HCT116 (cell line): ENCODE measurements at regions not wholly inside any gene's neighbourhood (a gene's known extent, or its start where the extent isn't known, plus 50 kb on each side); places are given as distances from the start of the nearest gene placed in this dataset.

Experiments used
- ATAC-seq: fragments of 200-7000 bp; cut with Tn5 transposase; 2 replicates; pipeline ENCODE4 v1.9.1; 2020; ENCODE audit warnings: mild to moderate bottlenecking, moderate library complexity
- BruUV-seq: library from RNA; stranded (reverse); fragments of 400-500 nt; replicated peaks from 2 replicates; lab custom pipeline; 2021; lab: Mats Ljungman, UMichigan
- CTCF ChIA-PET: fragments of 300-600 bp; sonication (Branson Sonifier 250); formaldehyde crosslinking; loops from one replicate; lab custom pipeline; 2021; ENCODE audit warnings: antibody characterized with exemption; lab: Charles Lee
- POLR2A ChIA-PET: fragments of 300-600, 350-600 bp; sonication (Branson Sonifier 250); formaldehyde crosslinking; loops from one replicate; lab custom pipeline; 2021; ENCODE audit warnings: antibody characterized with exemption; lab: Charles Lee
- RAD21 ChIA-PET, 2 experiments: fragments of 300-600 bp; sonication (Branson Sonifier 250); formaldehyde crosslinking; loops; one replicate each; lab custom pipeline; 2023; ENCODE audit warnings: low total read pairs in 2 of 2; ENCODE audit not compliant: uncharacterized antibody in 2 of 2, unreplicated experiment in 2 of 2, low non-redundant PET in 1 of 2; lab: Charles Lee
- DNase-seq: peaks from one replicate; pipeline ENCODE4 v3.0.0-alpha.2; 2010; ENCODE audit warnings: low read depth, low spot score
- H2AFZ ChIP-seq: fragments of 200-600 bp; shearing (Covaris generic), sonication (generic); 2 replicates; pipeline ENCODE4 v1.6.1; 2017; ENCODE audit warnings: low read depth, mixed run types, mixed read lengths, antibody characterized with exemption, low read length; ENCODE audit not compliant: poor library complexity, severe bottlenecking
- H3K27ac ChIP-seq: 2 replicates; pipeline ENCODE4 v1.5.1; 2012; ENCODE audit warnings: low read depth, low read length
- H3K27me3 ChIP-seq: fragments of 200-600 bp; sonication (generic); 2 replicates; pipeline ENCODE4 v1.6.1; 2016; ENCODE audit warnings: mixed run types, low read length, mixed read lengths; ENCODE audit not compliant: insufficient read depth
- H3K36me3 ChIP-seq, 2 experiments: fragments of 200-500 bp in 1 of 2; fragments of 200-600 bp in 1 of 2; sonication (Bioruptor generic) in 1 of 2; sonication (generic) in 1 of 2; 2 replicates each; pipeline versions ENCODE4 v1.5.1 to v1.6.1; 2014 to 2016; ENCODE audit warnings: low read length in 2 of 2, inconsistent platforms in 1 of 2, mixed read lengths in 1 of 2, mixed run types in 1 of 2; ENCODE audit not compliant: insufficient read depth in 2 of 2, control insufficient read depth in 1 of 2
- H3K4me1 ChIP-seq, 2 experiments: fragments of 200-600 bp in 1 of 2; sonication (generic) in 1 of 2; 2 replicates each; pipeline versions ENCODE4 v1.5.1 to v1.6.1; 2012 to 2017; ENCODE audit warnings: low read length in 2 of 2, inconsistent platforms in 1 of 2, mild to moderate bottlenecking in 1 of 2, mixed read lengths in 1 of 2, mixed run types in 1 of 2, moderate library complexity in 1 of 2; ENCODE audit not compliant: insufficient read depth in 2 of 2, control insufficient read depth in 1 of 2
- H3K4me2 ChIP-seq: fragments of 200-600 bp; sonication (generic); 2 replicates; pipeline ENCODE4 v1.6.1; 2017; ENCODE audit warnings: mixed run types, low read length, mixed read lengths
- H3K4me3 ChIP-seq, 2 experiments: fragments of 200-600 bp in 1 of 2; sonication (generic) in 1 of 2; replicated peaks in 1 of 2; 2 replicates each; pipeline ENCODE4 v1.5.1; 2011 to 2016; ENCODE audit warnings: low read length in 2 of 2, control low read depth in 1 of 2, low read depth in 1 of 2, mild to moderate bottlenecking in 1 of 2, mixed read lengths in 1 of 2, mixed run types in 1 of 2
- H3K79me2 ChIP-seq: fragments of 200-600 bp; sonication (generic); 2 replicates; pipeline ENCODE4 v1.6.1; 2017; ENCODE audit warnings: mild to moderate bottlenecking, mixed run types, low read length, moderate library complexity, mixed read lengths; ENCODE audit not compliant: insufficient read depth
- H3K9ac ChIP-seq: fragments of 200-600 bp; sonication (generic); 2 replicates; pipeline ENCODE4 v1.6.1; 2016; ENCODE audit warnings: low read length, mixed read lengths
- H3K9me2 ChIP-seq: fragments of 200-600 bp; sonication (generic), shearing (Covaris generic); 2 replicates; pipeline ENCODE4 v1.6.1; 2017; ENCODE audit warnings: mixed run types, mild to moderate bottlenecking, moderate library complexity; ENCODE audit not compliant: insufficient read depth
- H3K9me3 ChIP-seq, 2 experiments: fragments of 200-500 bp in 1 of 2; fragments of 200-600 bp in 1 of 2; sonication (Bioruptor generic) in 1 of 2; sonication (generic) in 1 of 2; 2 replicates each; pipeline ENCODE4 v1.6.1; 2014 to 2017; ENCODE audit warnings: low read length in 2 of 2, mixed read lengths in 2 of 2, inconsistent platforms in 1 of 2, low read depth in 1 of 2, mild to moderate bottlenecking in 1 of 2, mixed run types in 1 of 2, moderate library complexity in 1 of 2; ENCODE audit not compliant: control insufficient read depth in 1 of 2, insufficient read depth in 1 of 2
- H4K20me1 ChIP-seq: fragments of 200-600 bp; sonication (generic), shearing (Covaris generic); 2 replicates; pipeline ENCODE4 v1.6.1; 2017; ENCODE audit warnings: mixed run types, mild to moderate bottlenecking, moderate library complexity; ENCODE audit not compliant: insufficient read depth
- CBX3 ChIP-seq: IDR thresholded peaks from 2 replicates; pipeline ENCODE4 v1.6.1; 2012; ENCODE audit warnings: low read depth
- ELF1 ChIP-seq: IDR thresholded peaks from 2 replicates; pipeline ENCODE4 v1.6.1; 2012; ENCODE audit warnings: low read depth, borderline replicate concordance
- RAD21 ChIP-seq: IDR thresholded peaks from 2 replicates; pipeline ENCODE4 v1.6.1; 2012; ENCODE audit warnings: low read depth, mild to moderate bottlenecking
- ZNF274 ChIP-seq: fragments of 200-500 bp; sonication (Bioruptor generic); IDR thresholded peaks from 2 replicates; pipeline ENCODE4 v1.6.1; 2014; ENCODE audit warnings: mild to moderate bottlenecking, low read depth, low read length, inconsistent platforms
- intact Hi-C: fragments of 100-400 bp; cut with micrococcal nuclease; formaldehyde crosslinking; loops from 2 replicates; pipeline ENCODE4 v1.10.0; 2022
- TF ChIP-seq, protein P1 (sequence below): IDR thresholded peaks from 2 replicates; pipeline ENCODE4 v1.6.1; 2011; ENCODE audit warnings: mild to moderate bottlenecking, low read length, moderate library complexity; ENCODE audit not compliant: insufficient replicate concordance; ENCODE audit errors: extremely low read depth
- TF ChIP-seq, protein P2 (sequence below): IDR thresholded peaks from 2 replicates; pipeline ENCODE4 v1.6.1; 2012
- TF ChIP-seq, protein P3 (sequence below): IDR thresholded peaks from 2 replicates; pipeline ENCODE4 v1.6.1; 2012; ENCODE audit warnings: low read depth
- TF ChIP-seq, protein P4 (sequence below), 3 experiments: fragments of 200-600 bp in 1 of 3; sonication (generic) in 1 of 3; IDR thresholded peaks in 2 of 3; conservative IDR thresholded peaks in 1 of 3; 2 replicates each; pipeline ENCODE4 v1.5.1; 2012 to 2017; ENCODE audit warnings: low read depth in 2 of 3, low read length in 2 of 3, antibody characterized with exemption in 1 of 3, borderline replicate concordance in 1 of 3, control low read depth in 1 of 3, mild to moderate bottlenecking in 1 of 3, mixed read lengths in 1 of 3, mixed run types in 1 of 3, moderate library complexity in 1 of 3; ENCODE audit not compliant: insufficient read depth in 1 of 3

DNA sequence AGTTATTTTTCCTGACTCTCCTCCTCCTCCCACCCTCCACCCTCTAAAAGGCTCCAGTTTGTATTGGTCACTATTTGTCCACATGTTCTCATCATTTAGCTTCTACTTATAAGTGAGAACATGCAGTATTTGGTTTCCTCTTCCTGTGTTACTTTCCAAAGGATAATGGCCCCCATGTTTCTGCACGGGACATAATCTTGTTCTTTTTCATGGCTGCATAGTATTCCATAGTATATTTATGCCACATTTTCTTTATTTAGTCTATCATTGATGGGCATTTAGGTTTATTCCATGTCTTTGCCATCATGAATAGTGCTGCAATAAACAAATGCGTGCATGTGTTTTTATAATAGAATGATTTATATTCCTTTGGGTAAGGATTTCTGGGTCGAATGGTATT lies 167.3 kb upstream of the GRID2 start:
- BruUV-seq: no TSS peak
- H3K4me3 ChIP-seq: no peak overlapping the region
- no peak for TF ChIP-seq ELF1
- no peak for TF ChIP-seq CBX3
- TF ChIP-seq, all 23 proteins: peak for 0
- no peaks in the 10 kb centered on the region for H3K9me2 ChIP-seq
- CTCF ChIA-PET: no interaction called here
- intact Hi-C loops: no loop called here
- H3K4me2 ChIP-seq: no peak overlapping the region
- H3K36me3 ChIP-seq: no peaks in the 10 kb centered on the region
- RAD21 ChIA-PET: no interaction called here
- H3K9me3 ChIP-seq: no peaks in the 10 kb centered on the region
- no peaks in the 10 kb centered on the region for H3K27me3 ChIP-seq
- H3K79me2 ChIP-seq: no peaks in the 10 kb centered on the region
- no peaks in the 10 kb centered on the region for H3K4me1 ChIP-seq
- H2AFZ ChIP-seq: no peak overlapping the region
- no peaks in the 10 kb centered on the region for H4K20me1 ChIP-seq
- H3K9ac ChIP-seq: no peak overlapping the region
- no peak overlapping the region for H3K27ac ChIP-seq
- no peak for ATAC-seq
- no peak for DNase-seq
- POLR2A ChIA-PET: no interaction called here

DNA sequence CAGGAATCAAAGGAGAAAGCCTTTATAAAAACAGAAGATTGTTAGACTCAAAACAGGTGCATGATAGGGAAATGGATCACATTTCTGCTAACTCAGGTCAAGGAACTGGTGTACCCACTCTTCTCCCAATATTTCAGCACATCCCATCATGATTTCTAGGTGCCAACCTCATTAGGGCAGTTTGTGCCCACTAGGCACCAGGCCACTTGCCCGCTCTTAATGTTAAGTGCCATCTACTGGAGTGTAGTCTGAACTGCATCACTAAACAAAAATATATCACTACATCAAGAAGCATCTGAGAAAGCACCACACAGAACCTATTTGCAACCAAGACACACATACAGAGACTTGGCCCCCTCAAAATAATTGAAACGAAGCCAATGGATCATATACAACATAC lies 140.4 kb upstream of the GRID2 start:
- H3K27ac ChIP-seq: no peak overlapping the region
- BruUV-seq: no TSS peak
- H4K20me1 ChIP-seq: no peaks in the 10 kb centered on the region
- no peaks in the 10 kb centered on the region for H3K36me3 ChIP-seq
- no peaks in the 10 kb centered on the region for H3K79me2 ChIP-seq
- ChIA-PET RAD21 (no interaction called here), CTCF (interaction anchor here (0.6 kb wide), 1 partner anchor 1050 kb away, joined by 3 read pairs; no protein-coding TSS in a partner anchor), POLR2A (no interaction called here)
- TF ChIP-seq, protein P1, sequence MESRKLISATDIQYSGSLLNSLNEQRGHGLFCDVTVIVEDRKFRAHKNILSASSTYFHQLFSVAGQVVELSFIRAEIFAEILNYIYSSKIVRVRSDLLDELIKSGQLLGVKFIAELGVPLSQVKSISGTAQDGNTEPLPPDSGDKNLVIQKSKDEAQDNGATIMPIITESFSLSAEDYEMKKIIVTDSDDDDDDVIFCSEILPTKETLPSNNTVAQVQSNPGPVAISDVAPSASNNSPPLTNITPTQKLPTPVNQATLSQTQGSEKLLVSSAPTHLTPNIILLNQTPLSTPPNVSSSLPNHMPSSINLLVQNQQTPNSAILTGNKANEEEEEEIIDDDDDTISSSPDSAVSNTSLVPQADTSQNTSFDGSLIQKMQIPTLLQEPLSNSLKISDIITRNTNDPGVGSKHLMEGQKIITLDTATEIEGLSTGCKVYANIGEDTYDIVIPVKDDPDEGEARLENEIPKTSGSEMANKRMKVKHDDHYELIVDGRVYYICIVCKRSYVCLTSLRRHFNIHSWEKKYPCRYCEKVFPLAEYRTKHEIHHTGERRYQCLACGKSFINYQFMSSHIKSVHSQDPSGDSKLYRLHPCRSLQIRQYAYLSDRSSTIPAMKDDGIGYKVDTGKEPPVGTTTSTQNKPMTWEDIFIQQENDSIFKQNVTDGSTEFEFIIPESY: no peak
- TF ChIP-seq, protein P2, sequence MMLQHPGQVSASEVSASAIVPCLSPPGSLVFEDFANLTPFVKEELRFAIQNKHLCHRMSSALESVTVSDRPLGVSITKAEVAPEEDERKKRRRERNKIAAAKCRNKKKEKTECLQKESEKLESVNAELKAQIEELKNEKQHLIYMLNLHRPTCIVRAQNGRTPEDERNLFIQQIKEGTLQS: no peak
- TF ChIP-seq RAD21: peak; percentile 49
- TF ChIP-seq ZNF274: no peak
- TF ChIP-seq, protein P3, sequence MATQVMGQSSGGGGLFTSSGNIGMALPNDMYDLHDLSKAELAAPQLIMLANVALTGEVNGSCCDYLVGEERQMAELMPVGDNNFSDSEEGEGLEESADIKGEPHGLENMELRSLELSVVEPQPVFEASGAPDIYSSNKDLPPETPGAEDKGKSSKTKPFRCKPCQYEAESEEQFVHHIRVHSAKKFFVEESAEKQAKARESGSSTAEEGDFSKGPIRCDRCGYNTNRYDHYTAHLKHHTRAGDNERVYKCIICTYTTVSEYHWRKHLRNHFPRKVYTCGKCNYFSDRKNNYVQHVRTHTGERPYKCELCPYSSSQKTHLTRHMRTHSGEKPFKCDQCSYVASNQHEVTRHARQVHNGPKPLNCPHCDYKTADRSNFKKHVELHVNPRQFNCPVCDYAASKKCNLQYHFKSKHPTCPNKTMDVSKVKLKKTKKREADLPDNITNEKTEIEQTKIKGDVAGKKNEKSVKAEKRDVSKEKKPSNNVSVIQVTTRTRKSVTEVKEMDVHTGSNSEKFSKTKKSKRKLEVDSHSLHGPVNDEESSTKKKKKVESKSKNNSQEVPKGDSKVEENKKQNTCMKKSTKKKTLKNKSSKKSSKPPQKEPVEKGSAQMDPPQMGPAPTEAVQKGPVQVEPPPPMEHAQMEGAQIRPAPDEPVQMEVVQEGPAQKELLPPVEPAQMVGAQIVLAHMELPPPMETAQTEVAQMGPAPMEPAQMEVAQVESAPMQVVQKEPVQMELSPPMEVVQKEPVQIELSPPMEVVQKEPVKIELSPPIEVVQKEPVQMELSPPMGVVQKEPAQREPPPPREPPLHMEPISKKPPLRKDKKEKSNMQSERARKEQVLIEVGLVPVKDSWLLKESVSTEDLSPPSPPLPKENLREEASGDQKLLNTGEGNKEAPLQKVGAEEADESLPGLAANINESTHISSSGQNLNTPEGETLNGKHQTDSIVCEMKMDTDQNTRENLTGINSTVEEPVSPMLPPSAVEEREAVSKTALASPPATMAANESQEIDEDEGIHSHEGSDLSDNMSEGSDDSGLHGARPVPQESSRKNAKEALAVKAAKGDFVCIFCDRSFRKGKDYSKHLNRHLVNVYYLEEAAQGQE: no peak
- TF ChIP-seq, protein P4, sequence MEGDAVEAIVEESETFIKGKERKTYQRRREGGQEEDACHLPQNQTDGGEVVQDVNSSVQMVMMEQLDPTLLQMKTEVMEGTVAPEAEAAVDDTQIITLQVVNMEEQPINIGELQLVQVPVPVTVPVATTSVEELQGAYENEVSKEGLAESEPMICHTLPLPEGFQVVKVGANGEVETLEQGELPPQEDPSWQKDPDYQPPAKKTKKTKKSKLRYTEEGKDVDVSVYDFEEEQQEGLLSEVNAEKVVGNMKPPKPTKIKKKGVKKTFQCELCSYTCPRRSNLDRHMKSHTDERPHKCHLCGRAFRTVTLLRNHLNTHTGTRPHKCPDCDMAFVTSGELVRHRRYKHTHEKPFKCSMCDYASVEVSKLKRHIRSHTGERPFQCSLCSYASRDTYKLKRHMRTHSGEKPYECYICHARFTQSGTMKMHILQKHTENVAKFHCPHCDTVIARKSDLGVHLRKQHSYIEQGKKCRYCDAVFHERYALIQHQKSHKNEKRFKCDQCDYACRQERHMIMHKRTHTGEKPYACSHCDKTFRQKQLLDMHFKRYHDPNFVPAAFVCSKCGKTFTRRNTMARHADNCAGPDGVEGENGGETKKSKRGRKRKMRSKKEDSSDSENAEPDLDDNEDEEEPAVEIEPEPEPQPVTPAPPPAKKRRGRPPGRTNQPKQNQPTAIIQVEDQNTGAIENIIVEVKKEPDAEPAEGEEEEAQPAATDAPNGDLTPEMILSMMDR (IDR thresholded peaks at IDR 0.05 in 2 of 3, conservative IDR thresholded peaks at IDR 0.05 in 1 of 3; ENCODE audit: borderline replicate concordance in 1 of 3, insufficient read depth in 1 of 3, low read depth in 2 of 3, low read length in 2 of 3): peak; percentile 14 to 64 (median 50); a peak in 3 of 6 replicates
- intact Hi-C loops: loop anchor here (10.0 kb wide), 1 partner anchor 1809 kb away; no protein-coding TSS in a partner anchor
- no peak overlapping the region for H3K4me2 ChIP-seq
- H3K9me3 ChIP-seq: no peaks in the 10 kb centered on the region
- H3K4me3 ChIP-seq: no peak overlapping the region
- no peaks in the 10 kb centered on the region for H3K4me1 ChIP-seq
- no peak overlapping the region for H2AFZ ChIP-seq
- H3K9ac ChIP-seq: no peak overlapping the region
- ATAC-seq (peak; percentile 82), DNase-seq (peak; percentile 16)
- H3K9me2 ChIP-seq: no peaks in the 10 kb centered on the region
- no peaks in the 10 kb centered on the region for H3K27me3 ChIP-seq
